ENCODE measurements at regions not wholly inside any gene's neighbourhood (a gene's known extent, or its start where the extent isn't known, plus 50 kb on each side); places are given as distances from the start of the nearest gene placed in this dataset.

GRCh38 chr7:156089222-156089621, 277.0 kb upstream of the SHH start:
- 80 to 83% methylated on average over 11 of the region's 11 CpGs for WGBS, 2 donors
- intact Hi-C loops (cut with DNase I), result no loop called here
- no peak overlapping the region for H3K4me3 ChIP-seq

DNA sequence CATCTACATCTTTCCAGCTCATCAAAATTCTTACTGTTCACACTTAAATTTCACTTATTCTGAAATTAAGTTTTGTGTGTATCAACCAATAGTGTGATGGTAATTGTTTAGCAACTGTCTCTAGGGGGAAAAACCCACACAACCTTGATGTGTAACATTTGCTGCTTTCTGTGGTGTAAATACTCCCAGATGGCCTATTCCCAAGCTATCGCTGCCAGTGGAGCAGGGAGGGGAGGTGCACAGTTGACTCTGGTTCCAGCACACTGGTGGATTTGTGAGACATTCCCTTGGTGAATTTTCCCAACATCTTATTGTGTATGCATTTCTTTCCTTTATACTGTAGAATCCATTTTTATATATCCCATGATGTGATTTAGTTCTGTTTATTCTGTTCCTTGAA, 275.9 kb upstream of the SHH start:
- ATAC-seq, result no peak

More at GRCh38 chr7:156089222-156089621, 277.0 kb upstream of the SHH start:
- Histone ChIP-seq H3K27ac (no peak overlapping the region), H3K9me3 (peaks cover 0 to 3% (median 0%) of the 10 kb centered on the region in 11 donors), H3K27me3 (peaks cover 0 to 31% (median 12%) of the 10 kb centered on the region in 7 donors), H3K4me1 (no peaks in the 10 kb centered on the region), H3K36me3 (no peaks in the 10 kb centered on the region)
- DNase-seq (no peak), ATAC-seq (no peak)
- no peak for TF ChIP-seq CTCF (IDR thresholded peaks at IDR 0.05)

DNA sequence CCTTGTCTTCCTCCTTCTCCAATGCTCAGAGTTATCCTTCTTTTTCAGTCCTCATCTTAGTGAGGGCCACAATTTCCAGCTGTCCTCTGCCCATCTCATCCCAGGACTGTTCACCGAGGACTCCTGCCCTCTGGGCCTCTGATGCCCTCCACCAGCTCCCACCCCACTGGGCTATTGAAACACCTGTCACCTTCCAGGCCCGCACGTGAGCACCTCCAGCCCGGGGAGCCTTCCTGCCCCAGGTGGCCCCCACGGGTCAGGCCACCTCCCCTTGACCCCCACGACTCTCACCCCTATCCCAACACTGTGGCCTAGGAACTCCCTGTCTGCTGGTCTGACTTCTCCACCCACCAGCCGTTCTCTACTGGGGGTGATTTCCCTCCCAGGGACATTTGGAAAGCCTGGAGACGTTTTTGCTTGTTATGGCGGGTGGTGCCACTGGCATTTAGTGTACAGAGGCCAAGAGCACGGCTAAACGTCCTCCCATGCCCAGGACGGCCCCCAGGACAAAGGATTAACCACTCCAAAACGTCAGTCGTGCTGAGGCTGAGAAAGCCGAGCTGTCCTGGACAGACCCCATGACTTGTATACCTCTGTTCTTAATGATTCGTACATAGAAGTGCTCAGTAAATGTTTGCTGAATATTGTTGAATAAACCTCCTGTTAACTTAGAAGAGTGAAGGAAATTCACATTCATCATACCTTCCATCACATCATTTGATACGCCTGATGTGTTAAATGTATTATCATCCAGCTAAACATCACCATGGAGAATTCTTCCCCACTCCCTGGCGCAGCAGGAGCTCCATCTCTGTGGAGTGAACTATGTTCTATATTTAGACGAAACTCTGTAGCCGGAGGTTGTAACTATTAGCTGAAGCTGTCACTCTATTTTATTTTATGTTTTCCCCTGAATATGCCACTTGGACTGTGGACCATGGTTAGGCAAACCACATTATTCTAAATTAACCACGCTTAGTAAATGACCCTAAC, 270.1 kb upstream of the SHH start:
- no peak for TF ChIP-seq CTCF (IDR thresholded peaks at IDR 0.05)
- ATAC-seq, result no peak

More for the DNA sequence above, 275.9 kb upstream of the SHH start:
- Histone ChIP-seq H3K4me3 (no peak overlapping the region), H3K9me3 (peaks cover 0 to 3% (median 0%) of the 10 kb centered on the region in 11 donors), H3K36me3 (no peaks in the 10 kb centered on the region), H3K27ac (no peak overlapping the region), H3K4me1 (no peaks in the 10 kb centered on the region), H3K27me3 (peaks cover 0 to 23% (median 5%) of the 10 kb centered on the region in 7 donors)
- no peak for TF ChIP-seq CTCF (IDR thresholded peaks at IDR 0.05)
- DNase-seq, result no peak
- intact Hi-C loops (cut with DNase I), result no loop called here
- WGBS, 2 donors, result 76 to 80% methylated on average over 1 of the region's 1 CpG

GRCh38 chr7:156080596-156080995, 268.3 kb upstream of the SHH start:
- WGBS, 2 donors, result 48 to 64% methylated on average over 3 of the region's 3 CpGs
- H3K4me1 ChIP-seq, result no peaks in the 10 kb centered on the region
- H3K36me3 ChIP-seq, result no peaks in the 10 kb centered on the region
- no peak overlapping the region for H3K4me3 ChIP-seq
- H3K27ac ChIP-seq, result no peak overlapping the region
- ATAC-seq (no peak), DNase-seq (no peak)
- no peaks in the 10 kb centered on the region for H3K9me3 ChIP-seq
- intact Hi-C loops (cut with DNase I), result no loop called here
- H3K27me3 ChIP-seq, result peaks cover 0 to 20% (median 8%) of the 10 kb centered on the region in 7 donors
- TF ChIP-seq CTCF (IDR thresholded peaks at IDR 0.05), result no peak

More for the DNA sequence above, 270.1 kb upstream of the SHH start:
- Histone ChIP-seq H3K27me3 (peaks cover 0 to 24% (median 8%) of the 10 kb centered on the region in 7 donors), H3K27ac (no peak overlapping the region), H3K4me1 (no peaks in the 10 kb centered on the region), H3K36me3 (no peaks in the 10 kb centered on the region), H3K9me3 (no peaks in the 10 kb centered on the region), H3K4me3 (no peak overlapping the region)
- DNase-seq, result no peak
- WGBS, 2 donors, result 48 to 60% methylated on average over 21 of the region's 21 CpGs
- intact Hi-C loops (cut with DNase I), result no loop called here

All from heart right ventricle (tissue), 16 donors.